ENCODE measurements at regions not wholly inside any gene's neighbourhood (a gene's known extent, or its start where the extent isn't known, plus 50 kb on each side); places are given as distances from the start of the nearest gene placed in this dataset.

- H3K4me1 ChIP-seq (ENCODE audit: control insufficient read depth, insufficient read depth, low read length): no peaks in the 10 kb centered on the region
- no peaks in the 10 kb centered on the region for H3K27me3 ChIP-seq (ENCODE audit: control insufficient read depth, insufficient read depth, low read length)
- no TSS peak for BruUV-seq (replicated peaks)
- intact Hi-C loops (cut with micrococcal nuclease; ENCODE audit: unreplicated experiment): no loop called here
- in situ Hi-C loops (cut with HindIII; ENCODE audit: low pct_unique_long_range_greater_than_20kb, low sequenced_read_pairs): no loop called here
- ATAC-seq: no peak
- H3K9me3 ChIP-seq (ENCODE audit: control insufficient read depth, insufficient read depth, low read depth, low read length): no peaks in the 10 kb centered on the region
- ChIA-PET POLR2A (no interaction called here), CTCF (no interaction called here)
- no peak overlapping the region for H3K4me3 ChIP-seq (ENCODE audit: low read depth in 2 of 2, low read length in 2 of 2)
- DNase-seq (ENCODE audit: low read depth, low spot score): no peak
- H3K27ac ChIP-seq (ENCODE audit: low read length): no peak overlapping the region
- no peaks in the 10 kb centered on the region for H3K36me3 ChIP-seq (ENCODE audit: control insufficient read depth, insufficient read depth, low read length)
- TF ChIP-seq POLR2AphosphoS5 (IDR thresholded peaks at IDR 0.05; ENCODE audit: low read depth, low read length) (no peak), SIN3A (IDR thresholded peaks at IDR 0.05; ENCODE audit: borderline replicate concordance, insufficient read depth, low read depth, low read length) (no peak), CTCF (IDR thresholded peaks at IDR 0.05) (no peak), TCF7L2 (IDR thresholded peaks at IDR 0.05; ENCODE audit: low read depth, low read length) (no peak)
- TF ChIP-seq, protein P1, sequence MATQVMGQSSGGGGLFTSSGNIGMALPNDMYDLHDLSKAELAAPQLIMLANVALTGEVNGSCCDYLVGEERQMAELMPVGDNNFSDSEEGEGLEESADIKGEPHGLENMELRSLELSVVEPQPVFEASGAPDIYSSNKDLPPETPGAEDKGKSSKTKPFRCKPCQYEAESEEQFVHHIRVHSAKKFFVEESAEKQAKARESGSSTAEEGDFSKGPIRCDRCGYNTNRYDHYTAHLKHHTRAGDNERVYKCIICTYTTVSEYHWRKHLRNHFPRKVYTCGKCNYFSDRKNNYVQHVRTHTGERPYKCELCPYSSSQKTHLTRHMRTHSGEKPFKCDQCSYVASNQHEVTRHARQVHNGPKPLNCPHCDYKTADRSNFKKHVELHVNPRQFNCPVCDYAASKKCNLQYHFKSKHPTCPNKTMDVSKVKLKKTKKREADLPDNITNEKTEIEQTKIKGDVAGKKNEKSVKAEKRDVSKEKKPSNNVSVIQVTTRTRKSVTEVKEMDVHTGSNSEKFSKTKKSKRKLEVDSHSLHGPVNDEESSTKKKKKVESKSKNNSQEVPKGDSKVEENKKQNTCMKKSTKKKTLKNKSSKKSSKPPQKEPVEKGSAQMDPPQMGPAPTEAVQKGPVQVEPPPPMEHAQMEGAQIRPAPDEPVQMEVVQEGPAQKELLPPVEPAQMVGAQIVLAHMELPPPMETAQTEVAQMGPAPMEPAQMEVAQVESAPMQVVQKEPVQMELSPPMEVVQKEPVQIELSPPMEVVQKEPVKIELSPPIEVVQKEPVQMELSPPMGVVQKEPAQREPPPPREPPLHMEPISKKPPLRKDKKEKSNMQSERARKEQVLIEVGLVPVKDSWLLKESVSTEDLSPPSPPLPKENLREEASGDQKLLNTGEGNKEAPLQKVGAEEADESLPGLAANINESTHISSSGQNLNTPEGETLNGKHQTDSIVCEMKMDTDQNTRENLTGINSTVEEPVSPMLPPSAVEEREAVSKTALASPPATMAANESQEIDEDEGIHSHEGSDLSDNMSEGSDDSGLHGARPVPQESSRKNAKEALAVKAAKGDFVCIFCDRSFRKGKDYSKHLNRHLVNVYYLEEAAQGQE (IDR thresholded peaks at IDR 0.05; ENCODE audit: insufficient read depth in 1 of 2, low read depth in 2 of 2, low read length in 1 of 2): no peak
Observed at GRCh38 chr3:105281989-105282388, 84.7 kb upstream of the ALCAM start.

GRCh38 chr3:105284876-105285275 is 81.8 kb upstream of the ALCAM start:
- in situ Hi-C loops (cut with HindIII; ENCODE audit: low pct_unique_long_range_greater_than_20kb, low sequenced_read_pairs): no loop called here
- no peaks in the 10 kb centered on the region for H3K36me3 ChIP-seq (ENCODE audit: control insufficient read depth, insufficient read depth, low read length)
- BruUV-seq (replicated peaks): no TSS peak
- TF ChIP-seq, protein P1 (IDR thresholded peaks at IDR 0.05; ENCODE audit: insufficient read depth in 1 of 2, low read depth in 2 of 2, low read length in 1 of 2): no peak
- no peak for TF ChIP-seq TCF7L2 (IDR thresholded peaks at IDR 0.05; ENCODE audit: low read depth, low read length)
- TF ChIP-seq POLR2AphosphoS5 (IDR thresholded peaks at IDR 0.05; ENCODE audit: low read depth, low read length): no peak
- no peak for TF ChIP-seq CTCF (IDR thresholded peaks at IDR 0.05)
- no peak for TF ChIP-seq SIN3A (IDR thresholded peaks at IDR 0.05; ENCODE audit: borderline replicate concordance, insufficient read depth, low read depth, low read length)
- ATAC-seq (no peak), DNase-seq (ENCODE audit: low read depth, low spot score) (no peak)
- intact Hi-C loops (cut with micrococcal nuclease; ENCODE audit: unreplicated experiment): no loop called here
- H3K4me1 ChIP-seq (ENCODE audit: control insufficient read depth, insufficient read depth, low read length): no peaks in the 10 kb centered on the region
- ChIA-PET CTCF (no interaction called here), POLR2A (no interaction called here)
- H3K27me3 ChIP-seq (ENCODE audit: control insufficient read depth, insufficient read depth, low read length): no peaks in the 10 kb centered on the region
- H3K9me3 ChIP-seq (ENCODE audit: control insufficient read depth, insufficient read depth, low read depth, low read length): no peaks in the 10 kb centered on the region
- H3K27ac ChIP-seq (ENCODE audit: low read length): no peak overlapping the region
- H3K4me3 ChIP-seq (ENCODE audit: low read depth in 2 of 2, low read length in 2 of 2): no peak overlapping the region
